ENCODE measurements at regions not wholly inside any gene's neighbourhood (a gene's known extent, or its start where the extent isn't known, plus 50 kb on each side); places are given as distances from the start of the nearest gene placed in this dataset.

GRCh38 chr12:4054630-4055029 is 181.4 kb upstream of the PARP11 start:
- no peak for TF ChIP-seq POLR2A (IDR thresholded peaks at IDR 0.05)
- no peak for TF ChIP-seq POLR2AphosphoS5 (IDR thresholded peaks at IDR 0.05)

Data from breast epithelium (tissue), 3 donors.